OCI-LY3 (cell line): ENCODE measurements at regions not wholly inside any gene's neighbourhood (a gene's known extent, or its start where the extent isn't known, plus 50 kb on each side); places are given as distances from the start of the nearest gene placed in this dataset.

Experiments used
- CTCF ChIP-seq: fragments of 200-600, 300-600 bp; sonication (generic); IDR thresholded peaks from 2 replicates; pipeline ENCODE4 v1.5.1; 2014; ENCODE audit warnings: antibody characterized with exemption, low read length, low read depth
- EZH2phosphoT487 ChIP-seq: fragments of 200-600 bp; shearing (Covaris generic); IDR thresholded peaks from 2 replicates; pipeline ENCODE4 v1.6.1; 2018; ENCODE audit warnings: antibody characterized with exemption, mixed run types, low read depth

GRCh38 chr2:186187854-186188253 lies 298.2 kb upstream of the ZC3H15 start:
- TF ChIP-seq CTCF (no peak), EZH2phosphoT487 (no peak)
